ENCODE measurements at regions not wholly inside any gene's neighbourhood (a gene's known extent, or its start where the extent isn't known, plus 50 kb on each side); places are given as distances from the start of the nearest gene placed in this dataset.

DNA sequence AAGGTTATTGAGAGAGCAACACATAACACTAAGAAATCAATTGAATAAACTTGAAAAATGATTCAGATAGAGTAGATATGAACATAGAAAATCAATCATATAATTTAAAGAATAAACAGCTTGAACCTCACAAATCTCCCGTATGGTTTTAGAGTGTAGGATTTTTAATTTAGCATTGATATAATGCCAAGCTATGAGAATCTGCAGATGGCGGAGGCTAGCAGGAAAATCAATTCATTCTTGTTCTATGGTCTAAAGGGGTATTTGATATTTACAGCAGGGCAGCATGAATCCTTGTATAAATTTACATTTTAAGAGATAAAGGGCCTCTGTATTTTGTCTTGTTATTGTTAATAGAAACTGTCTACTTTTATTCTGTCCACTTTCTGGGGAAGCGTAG is 797.0 kb downstream of the GALR1 start:
- no peaks in the 10 kb centered on the region for H3K9me2 ChIP-seq (replicated peaks; ENCODE audit: control insufficient read depth, low read length)
- no peaks in the 10 kb centered on the region for H3F3A ChIP-seq (ENCODE audit: control insufficient read depth, insufficient read depth)
- no peaks in the 10 kb centered on the region for H3K27me3 ChIP-seq (ENCODE audit: control insufficient read depth, low read length)
- no peak overlapping the region for H3K4me2 ChIP-seq (ENCODE audit: low read length)
- no peak overlapping the region for H3K27ac ChIP-seq (ENCODE audit: low read depth, low read length)
- no peaks in the 10 kb centered on the region for H3K9me3 ChIP-seq (ENCODE audit: control insufficient read depth, insufficient read depth, low read length)
- H3K4me3 ChIP-seq (ENCODE audit: low read length), result no peak overlapping the region
- no peaks in the 10 kb centered on the region for H3K4me1 ChIP-seq (ENCODE audit: control insufficient read depth, low read length)
- H3K36me3 ChIP-seq (ENCODE audit: control insufficient read depth, low read length), result no peaks in the 10 kb centered on the region
- H3K79me2 ChIP-seq (ENCODE audit: control insufficient read depth, low read length), result no peaks in the 10 kb centered on the region
- no peaks in the 10 kb centered on the region for H4K20me1 ChIP-seq (ENCODE audit: control insufficient read depth, insufficient read depth, low read depth, low read length)
- no peak for TF ChIP-seq EZH2phosphoT487 (IDR thresholded peaks at IDR 0.05; ENCODE audit: borderline replicate concordance, low read length)
- TF ChIP-seq, protein P1, sequence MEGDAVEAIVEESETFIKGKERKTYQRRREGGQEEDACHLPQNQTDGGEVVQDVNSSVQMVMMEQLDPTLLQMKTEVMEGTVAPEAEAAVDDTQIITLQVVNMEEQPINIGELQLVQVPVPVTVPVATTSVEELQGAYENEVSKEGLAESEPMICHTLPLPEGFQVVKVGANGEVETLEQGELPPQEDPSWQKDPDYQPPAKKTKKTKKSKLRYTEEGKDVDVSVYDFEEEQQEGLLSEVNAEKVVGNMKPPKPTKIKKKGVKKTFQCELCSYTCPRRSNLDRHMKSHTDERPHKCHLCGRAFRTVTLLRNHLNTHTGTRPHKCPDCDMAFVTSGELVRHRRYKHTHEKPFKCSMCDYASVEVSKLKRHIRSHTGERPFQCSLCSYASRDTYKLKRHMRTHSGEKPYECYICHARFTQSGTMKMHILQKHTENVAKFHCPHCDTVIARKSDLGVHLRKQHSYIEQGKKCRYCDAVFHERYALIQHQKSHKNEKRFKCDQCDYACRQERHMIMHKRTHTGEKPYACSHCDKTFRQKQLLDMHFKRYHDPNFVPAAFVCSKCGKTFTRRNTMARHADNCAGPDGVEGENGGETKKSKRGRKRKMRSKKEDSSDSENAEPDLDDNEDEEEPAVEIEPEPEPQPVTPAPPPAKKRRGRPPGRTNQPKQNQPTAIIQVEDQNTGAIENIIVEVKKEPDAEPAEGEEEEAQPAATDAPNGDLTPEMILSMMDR (IDR thresholded peaks at IDR 0.05; ENCODE audit: low read depth, low read length, poor library complexity, severe bottlenecking), result no peak

DNA sequence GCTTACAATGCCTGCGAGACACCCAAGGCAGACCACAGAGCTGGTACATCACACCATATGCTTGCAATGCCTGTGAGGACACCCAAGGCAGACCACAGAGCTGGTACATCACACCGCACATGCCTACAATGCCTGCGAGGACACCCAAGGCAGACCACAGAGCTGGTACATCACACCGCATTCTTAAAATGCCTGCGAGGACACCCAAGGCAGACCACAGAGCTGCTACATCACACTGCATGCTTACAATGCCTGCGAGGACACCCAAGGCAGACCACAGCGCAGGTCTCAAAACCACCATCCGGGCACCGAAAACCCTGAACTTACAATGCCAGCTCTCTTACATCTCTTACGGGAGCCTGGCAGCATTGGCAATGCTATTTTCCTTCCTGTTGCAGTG is 799.6 kb downstream of the GALR1 start:
- H3K79me2 ChIP-seq (ENCODE audit: control insufficient read depth, low read length), result no peaks in the 10 kb centered on the region
- no peak overlapping the region for H3K27ac ChIP-seq (ENCODE audit: low read depth, low read length)
- no peak overlapping the region for H3K4me2 ChIP-seq (ENCODE audit: low read length)
- no peaks in the 10 kb centered on the region for H3K4me1 ChIP-seq (ENCODE audit: control insufficient read depth, low read length)
- H3K9me2 ChIP-seq (replicated peaks; ENCODE audit: control insufficient read depth, low read length), result no peaks in the 10 kb centered on the region
- no peaks in the 10 kb centered on the region for H4K20me1 ChIP-seq (ENCODE audit: control insufficient read depth, insufficient read depth, low read depth, low read length)
- no peaks in the 10 kb centered on the region for H3K36me3 ChIP-seq (ENCODE audit: control insufficient read depth, low read length)
- H3K4me3 ChIP-seq (ENCODE audit: low read length), result no peak overlapping the region
- H3F3A ChIP-seq (ENCODE audit: control insufficient read depth, insufficient read depth), result no peaks in the 10 kb centered on the region
- TF ChIP-seq, protein P1 (IDR thresholded peaks at IDR 0.05; ENCODE audit: low read depth, low read length, poor library complexity, severe bottlenecking), result no peak
- no peak for TF ChIP-seq EZH2phosphoT487 (IDR thresholded peaks at IDR 0.05; ENCODE audit: borderline replicate concordance, low read length)
- H3K9me3 ChIP-seq (ENCODE audit: control insufficient read depth, insufficient read depth, low read length), result no peaks in the 10 kb centered on the region
- H3K27me3 ChIP-seq (ENCODE audit: control insufficient read depth, low read length), result no peaks in the 10 kb centered on the region

DNA sequence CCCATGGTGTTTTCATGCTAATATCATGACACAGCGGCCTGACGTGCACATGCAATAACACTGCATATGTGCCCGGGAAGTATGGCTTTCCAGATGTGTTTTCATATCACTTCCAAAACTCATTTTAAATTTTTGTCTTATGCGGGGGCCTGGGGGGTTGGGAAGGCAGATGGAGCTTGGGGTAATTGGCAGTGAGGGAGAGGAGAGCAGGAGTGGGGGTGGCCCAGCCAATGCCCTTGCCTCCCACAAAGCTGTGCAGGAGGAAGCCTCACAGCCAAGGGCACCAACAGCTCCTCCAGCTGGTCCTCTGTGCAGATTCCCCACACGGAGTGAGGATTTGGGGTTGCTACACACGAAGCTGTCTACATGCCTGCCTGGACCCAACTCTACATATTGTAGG is 805.2 kb downstream of the GALR1 start:
- Histone ChIP-seq H3K27ac (ENCODE audit: low read depth, low read length) (no peak overlapping the region), H3K4me1 (ENCODE audit: control insufficient read depth, low read length) (no peaks in the 10 kb centered on the region), H3K27me3 (ENCODE audit: control insufficient read depth, low read length) (no peaks in the 10 kb centered on the region), H4K20me1 (ENCODE audit: control insufficient read depth, insufficient read depth, low read depth, low read length) (no peaks in the 10 kb centered on the region), H3K36me3 (ENCODE audit: control insufficient read depth, low read length) (no peaks in the 10 kb centered on the region), H3F3A (ENCODE audit: control insufficient read depth, insufficient read depth) (no peaks in the 10 kb centered on the region), H3K79me2 (ENCODE audit: control insufficient read depth, low read length) (no peaks in the 10 kb centered on the region), H3K9me3 (ENCODE audit: control insufficient read depth, insufficient read depth, low read length) (no peaks in the 10 kb centered on the region), H3K4me3 (ENCODE audit: low read length) (no peak overlapping the region), H3K9me2 (replicated peaks; ENCODE audit: control insufficient read depth, low read length) (no peaks in the 10 kb centered on the region), H3K4me2 (ENCODE audit: low read length) (no peak overlapping the region)
- TF ChIP-seq, protein P1 (IDR thresholded peaks at IDR 0.05; ENCODE audit: low read depth, low read length, poor library complexity, severe bottlenecking), result no peak
- no peak for TF ChIP-seq EZH2phosphoT487 (IDR thresholded peaks at IDR 0.05; ENCODE audit: borderline replicate concordance, low read length)

DNA sequence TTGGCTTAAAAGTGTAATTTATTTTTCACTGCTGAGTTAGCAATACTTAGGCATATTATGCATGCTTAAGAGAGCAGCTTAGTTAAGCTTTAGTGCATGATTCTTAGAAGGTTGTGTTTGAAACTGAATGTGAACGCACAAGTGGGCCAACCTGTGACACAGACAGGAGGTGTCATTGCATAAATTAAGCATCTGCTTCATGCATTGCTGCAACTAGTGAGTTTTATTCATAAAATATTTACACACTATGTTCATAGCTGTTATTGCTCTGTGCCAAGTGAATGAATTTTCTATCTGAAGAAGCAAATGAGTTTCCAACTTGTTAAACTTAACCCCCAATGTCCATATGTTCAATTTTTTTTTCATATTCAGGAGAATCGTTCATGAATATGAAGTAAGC is 806.4 kb downstream of the GALR1 start:
- H4K20me1 ChIP-seq (ENCODE audit: control insufficient read depth, insufficient read depth, low read depth, low read length), result no peaks in the 10 kb centered on the region
- no peaks in the 10 kb centered on the region for H3K79me2 ChIP-seq (ENCODE audit: control insufficient read depth, low read length)
- H3K27me3 ChIP-seq (ENCODE audit: control insufficient read depth, low read length), result no peaks in the 10 kb centered on the region
- no peak overlapping the region for H3K27ac ChIP-seq (ENCODE audit: low read depth, low read length)
- H3K9me2 ChIP-seq (replicated peaks; ENCODE audit: control insufficient read depth, low read length), result no peaks in the 10 kb centered on the region
- no peak overlapping the region for H3K4me3 ChIP-seq (ENCODE audit: low read length)
- H3K4me2 ChIP-seq (ENCODE audit: low read length), result no peak overlapping the region
- H3K9me3 ChIP-seq (ENCODE audit: control insufficient read depth, insufficient read depth, low read length), result no peaks in the 10 kb centered on the region
- H3F3A ChIP-seq (ENCODE audit: control insufficient read depth, insufficient read depth), result no peaks in the 10 kb centered on the region
- H3K36me3 ChIP-seq (ENCODE audit: control insufficient read depth, low read length), result no peaks in the 10 kb centered on the region
- H3K4me1 ChIP-seq (ENCODE audit: control insufficient read depth, low read length), result no peaks in the 10 kb centered on the region
- TF ChIP-seq, protein P1 (IDR thresholded peaks at IDR 0.05; ENCODE audit: low read depth, low read length, poor library complexity, severe bottlenecking), result no peak
- no peak for TF ChIP-seq EZH2phosphoT487 (IDR thresholded peaks at IDR 0.05; ENCODE audit: borderline replicate concordance, low read length)
